ENCODE measurements at regions not wholly inside any gene's neighbourhood (a gene's known extent, or its start where the extent isn't known, plus 50 kb on each side); places are given as distances from the start of the nearest gene placed in this dataset.

DNA sequence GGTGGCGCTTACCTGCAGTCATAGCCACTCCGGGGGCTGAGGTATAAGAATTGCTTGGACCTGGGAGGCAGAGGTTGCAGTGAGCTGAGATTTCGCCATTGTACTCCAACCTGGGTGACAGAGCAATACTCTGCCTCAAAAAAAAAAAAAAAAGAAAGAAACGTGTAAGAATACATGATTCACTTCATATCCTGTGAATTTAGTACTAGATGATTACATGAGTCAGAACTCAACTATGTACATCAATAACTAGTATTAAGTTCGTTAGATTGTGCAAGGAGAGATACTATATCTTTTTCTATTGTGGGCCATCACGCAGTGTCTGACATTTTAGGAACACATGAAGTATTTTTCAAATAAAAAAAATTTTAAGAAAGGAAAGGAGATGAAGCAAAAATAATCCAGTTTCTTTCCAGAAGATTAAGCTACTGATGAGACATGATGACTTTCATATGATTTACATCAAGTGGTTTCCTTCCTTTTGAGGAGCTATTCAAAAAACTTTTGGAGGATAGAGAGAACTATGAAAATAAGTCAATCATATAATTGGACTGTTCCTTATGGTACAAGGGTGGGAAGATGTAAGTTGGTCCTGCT lies 64.7 kb upstream of the EXOC1L start:
- Histone ChIP-seq H3K4me1 (no peaks in the 10 kb centered on the region), H3K27me3 (no peaks in the 10 kb centered on the region), H3K36me3 (no peaks in the 10 kb centered on the region), H3K4me3 (no peak overlapping the region), H3K9me3 (no peaks in the 10 kb centered on the region), H3K27ac (no peak overlapping the region)
- intact Hi-C loops (cut with DNase I), result no loop called here
- no peak for DNase-seq (ENCODE audit: low spot score in 2 of 2)
- TF ChIP-seq, protein P1, sequence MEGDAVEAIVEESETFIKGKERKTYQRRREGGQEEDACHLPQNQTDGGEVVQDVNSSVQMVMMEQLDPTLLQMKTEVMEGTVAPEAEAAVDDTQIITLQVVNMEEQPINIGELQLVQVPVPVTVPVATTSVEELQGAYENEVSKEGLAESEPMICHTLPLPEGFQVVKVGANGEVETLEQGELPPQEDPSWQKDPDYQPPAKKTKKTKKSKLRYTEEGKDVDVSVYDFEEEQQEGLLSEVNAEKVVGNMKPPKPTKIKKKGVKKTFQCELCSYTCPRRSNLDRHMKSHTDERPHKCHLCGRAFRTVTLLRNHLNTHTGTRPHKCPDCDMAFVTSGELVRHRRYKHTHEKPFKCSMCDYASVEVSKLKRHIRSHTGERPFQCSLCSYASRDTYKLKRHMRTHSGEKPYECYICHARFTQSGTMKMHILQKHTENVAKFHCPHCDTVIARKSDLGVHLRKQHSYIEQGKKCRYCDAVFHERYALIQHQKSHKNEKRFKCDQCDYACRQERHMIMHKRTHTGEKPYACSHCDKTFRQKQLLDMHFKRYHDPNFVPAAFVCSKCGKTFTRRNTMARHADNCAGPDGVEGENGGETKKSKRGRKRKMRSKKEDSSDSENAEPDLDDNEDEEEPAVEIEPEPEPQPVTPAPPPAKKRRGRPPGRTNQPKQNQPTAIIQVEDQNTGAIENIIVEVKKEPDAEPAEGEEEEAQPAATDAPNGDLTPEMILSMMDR (IDR thresholded peaks at IDR 0.05), result no peak

DNA sequence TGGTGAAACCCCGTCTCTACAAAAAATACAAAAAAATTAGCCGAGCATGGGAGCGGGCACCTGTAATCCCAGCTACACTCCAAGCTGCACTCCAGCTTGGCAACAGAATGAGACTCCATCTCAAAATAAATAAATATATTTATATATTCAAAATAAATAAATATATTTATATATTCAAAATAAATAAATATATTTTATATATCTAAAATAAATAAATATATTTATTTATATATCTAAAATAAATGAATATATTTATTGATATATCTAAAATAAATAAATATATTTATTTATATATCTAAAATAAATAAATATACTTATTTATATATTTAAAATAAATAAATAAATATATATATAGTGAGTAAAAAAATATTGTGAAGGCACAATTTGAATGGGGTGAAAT lies 63.4 kb upstream of the EXOC1L start:
- intact Hi-C loops (cut with DNase I), result no loop called here
- TF ChIP-seq, protein P1 (IDR thresholded peaks at IDR 0.05), result no peak
- H3K4me3 ChIP-seq, result no peak overlapping the region

DNA sequence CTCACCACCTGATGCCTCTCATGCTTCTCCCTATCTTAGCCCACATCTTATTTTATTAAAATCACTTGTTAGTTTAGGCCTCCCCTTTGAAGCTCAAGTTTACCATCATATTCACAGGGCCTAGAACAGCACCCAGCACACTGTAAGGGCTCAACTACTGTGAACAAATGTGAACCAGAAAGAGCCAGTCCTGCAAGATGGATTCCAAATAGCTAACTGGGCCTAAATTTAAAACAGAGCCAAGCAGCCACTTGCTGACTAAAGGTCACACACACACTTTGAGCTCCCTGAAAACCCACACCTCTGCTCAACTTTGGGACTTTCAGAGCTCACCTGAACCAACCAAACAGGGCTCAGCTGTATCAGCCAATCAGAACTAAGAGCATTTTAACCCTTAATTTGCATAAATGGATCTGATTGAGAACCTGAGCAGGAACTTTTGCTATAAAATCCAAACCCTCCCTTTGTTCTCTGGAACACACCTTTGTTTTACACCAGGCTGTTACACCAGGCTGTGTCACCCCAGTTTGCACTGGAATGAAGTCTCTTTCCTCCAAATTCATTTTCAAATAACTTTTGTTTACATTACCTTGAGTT lies 62.1 kb upstream of the EXOC1L start:
- Histone ChIP-seq H3K27ac (no peak overlapping the region), H3K4me3 (no peak overlapping the region), H3K27me3 (no peaks in the 10 kb centered on the region), H3K4me1 (no peaks in the 10 kb centered on the region), H3K9me3 (no peaks in the 10 kb centered on the region), H3K36me3 (no peaks in the 10 kb centered on the region)
- TF ChIP-seq, protein P1 (IDR thresholded peaks at IDR 0.05), result no peak
- intact Hi-C loops (cut with DNase I), result no loop called here
- no peak for DNase-seq (ENCODE audit: low spot score in 2 of 2)

More for the DNA sequence above, 63.4 kb upstream of the EXOC1L start:
- Histone ChIP-seq H3K27me3 (no peaks in the 10 kb centered on the region), H3K4me1 (no peaks in the 10 kb centered on the region), H3K27ac (no peak overlapping the region), H3K36me3 (no peaks in the 10 kb centered on the region), H3K9me3 (no peaks in the 10 kb centered on the region)
- DNase-seq (ENCODE audit: low spot score in 2 of 2), result no peak

DNA sequence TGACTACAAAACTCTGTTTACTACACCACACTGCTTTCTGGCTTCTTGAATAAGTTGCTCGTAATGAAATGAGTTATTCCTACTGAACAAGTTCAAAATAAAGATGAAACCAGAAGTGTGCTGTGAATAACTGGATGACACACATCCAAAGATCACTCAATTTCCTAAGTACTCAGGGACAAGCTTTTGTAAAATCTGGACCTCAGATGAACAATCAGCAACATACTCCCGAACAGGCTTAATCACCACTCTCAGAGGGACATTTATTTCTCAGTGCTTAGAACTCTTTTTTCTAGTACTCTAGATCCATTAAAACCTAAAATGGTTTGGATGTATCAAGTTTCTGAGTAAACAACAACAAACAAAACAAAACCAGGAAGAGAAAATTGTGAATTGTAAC lies 61.5 kb upstream of the EXOC1L start:
- Histone ChIP-seq H3K4me1 (no peaks in the 10 kb centered on the region), H3K36me3 (no peaks in the 10 kb centered on the region), H3K27me3 (no peaks in the 10 kb centered on the region), H3K4me3 (no peak overlapping the region), H3K27ac (no peak overlapping the region), H3K9me3 (no peaks in the 10 kb centered on the region)
- intact Hi-C loops (cut with DNase I), result no loop called here
- no peak for DNase-seq (ENCODE audit: low spot score in 2 of 2)
- TF ChIP-seq, protein P1 (IDR thresholded peaks at IDR 0.05), result no peak

DNA sequence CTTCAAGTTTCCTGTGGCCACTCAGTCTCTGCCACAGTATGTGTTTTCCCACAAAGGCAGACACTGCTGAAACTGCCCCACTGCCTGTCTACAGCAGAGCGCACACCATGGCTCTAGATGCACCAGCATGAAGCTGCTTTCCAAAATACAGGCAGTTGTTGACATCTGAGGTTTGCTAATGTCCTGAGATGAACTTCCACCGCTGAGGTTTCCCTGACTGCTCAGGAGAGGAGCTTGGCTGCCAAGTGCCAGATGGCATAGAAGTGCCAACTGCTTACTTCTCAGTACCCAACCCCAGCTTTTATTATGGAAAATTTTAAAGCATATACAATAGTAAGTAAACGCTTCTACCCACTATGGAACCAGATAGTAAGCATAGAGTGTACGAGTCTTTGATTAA lies 61.0 kb upstream of the EXOC1L start:
- Histone ChIP-seq H3K9me3 (no peaks in the 10 kb centered on the region), H3K27me3 (no peaks in the 10 kb centered on the region), H3K27ac (no peak overlapping the region), H3K4me3 (no peak overlapping the region), H3K4me1 (no peaks in the 10 kb centered on the region), H3K36me3 (no peaks in the 10 kb centered on the region)
- TF ChIP-seq, protein P1 (IDR thresholded peaks at IDR 0.05), result no peak
- no peak for DNase-seq (ENCODE audit: low spot score in 2 of 2)
- intact Hi-C loops (cut with DNase I), result no loop called here

Data from ascending aorta (tissue), 2 donors.